Neural progenitor cell (in vitro differentiated cells): ENCODE measurements at regions not wholly inside any gene's neighbourhood (a gene's known extent, or its start where the extent isn't known, plus 50 kb on each side); places are given as distances from the start of the nearest gene placed in this dataset.

Source experiments
- DNase-seq: peaks from one replicate; pipeline ENCODE4 v3.0.0-alpha.2; 2016; ENCODE audit warnings: low spot score
- H2AFZ ChIP-seq: fragments of 200-600 bp; sonication (generic); replicated peaks from 2 replicates; pipeline ENCODE4 v1.6.1; 2016; ENCODE audit warnings: antibody characterized with exemption
- H3F3A ChIP-seq: fragments of 200-600 bp; sonication (generic); 2 replicates; pipeline ENCODE4 v1.6.1; 2016; ENCODE audit warnings: antibody characterized with exemption, low read depth
- H3K27ac ChIP-seq: fragments of 200-600 bp; sonication (generic); 2 replicates; pipeline ENCODE4 v1.5.1; 2016; ENCODE audit warnings: mild to moderate bottlenecking
- H3K27me3 ChIP-seq: fragments of 200-600 bp; sonication (generic); 2 replicates; pipeline ENCODE4 v1.6.1; 2016; ENCODE audit warnings: mild to moderate bottlenecking, moderate library complexity
- H3K36me3 ChIP-seq: fragments of 200-600 bp; sonication (generic); 2 replicates; pipeline ENCODE4 v1.5.1; 2016
- H3K4me1 ChIP-seq: fragments of 200-600 bp; sonication (generic); 2 replicates; pipeline ENCODE4 v1.6.1; 2016; ENCODE audit warnings: mixed run types
- H3K4me2 ChIP-seq: fragments of 200-600 bp; sonication (generic); 2 replicates; pipeline ENCODE4 v1.6.1; 2016
- H3K4me3 ChIP-seq: fragments of 200-600 bp; sonication (generic); 2 replicates; pipeline ENCODE4 v1.5.1; 2016
- H3K79me2 ChIP-seq: fragments of 200-600 bp; sonication (generic); 2 replicates; pipeline ENCODE4 v1.6.1; 2016; ENCODE audit warnings: low read depth
- H3K9ac ChIP-seq: fragments of 200-600 bp; sonication (generic); 2 replicates; pipeline ENCODE4 v1.6.1; 2016
- H3K9me3 ChIP-seq: fragments of 200-600 bp; sonication (generic); 2 replicates; pipeline ENCODE4 v1.5.1; 2016; ENCODE audit warnings: low read depth
- H4K20me1 ChIP-seq: fragments of 200-600 bp; sonication (generic); 2 replicates; pipeline ENCODE4 v1.6.1; 2016; ENCODE audit warnings: low read depth
- H3K27ac Mint-ChIP-seq: 3 replicates; pipeline ENCODE4 v1.8.0; 2021; ENCODE audit warnings: mixed read lengths
- H3K27me3 Mint-ChIP-seq: 2 replicates; pipeline ENCODE4 v1.8.0; 2022; ENCODE audit warnings: low read depth, mild to moderate bottlenecking, inconsistent platforms, moderate library complexity, mixed read lengths; ENCODE audit not compliant: insufficient read depth
- H3K36me3 Mint-ChIP-seq: 3 replicates; pipeline ENCODE4 v1.8.0; 2021; ENCODE audit warnings: mixed read lengths
- H3K4me1 Mint-ChIP-seq: 3 replicates; pipeline ENCODE4 v1.8.0; 2021; ENCODE audit warnings: mixed read lengths
- H3K4me3 Mint-ChIP-seq: 3 replicates; pipeline ENCODE4 v1.8.0; 2021; ENCODE audit warnings: mild to moderate bottlenecking, moderate library complexity, mixed read lengths
- H3K9me3 Mint-ChIP-seq: 3 replicates; pipeline ENCODE4 v1.8.0; 2020; ENCODE audit warnings: mixed read lengths
- CTCF ChIP-seq: fragments of 200-600 bp; sonication (generic); IDR thresholded peaks from 2 replicates; pipeline ENCODE4 v1.5.1; 2017; ENCODE audit warnings: antibody characterized with exemption, mild to moderate bottlenecking
- EZH2 ChIP-seq: fragments of 200-600 bp; sonication (generic); IDR thresholded peaks from 2 replicates; pipeline ENCODE4 v1.6.1; 2017; ENCODE audit warnings: antibody characterized with exemption, mild to moderate bottlenecking, moderate library complexity
- EZH2phosphoT487 ChIP-seq: fragments of 200-600 bp; sonication (generic); IDR thresholded peaks from 2 replicates; pipeline ENCODE4 v1.6.1; 2017; ENCODE audit warnings: antibody characterized with exemption

GRCh38 chr1:60636946-60637345 is 445.4 kb upstream of the NFIA start:
- H3K79me2 ChIP-seq, result no peaks in the 10 kb centered on the region
- TF ChIP-seq CTCF (no peak), EZH2 (no peak), EZH2phosphoT487 (no peak)
- H3K4me2 ChIP-seq, result peak overlapping the region; percentile 42
- H3K9me3 Mint-ChIP-seq, result no peaks in the 10 kb centered on the region
- DNase-seq, result no peak
- H3F3A ChIP-seq, result no peaks in the 10 kb centered on the region
- H3K4me3 ChIP-seq, result no peak overlapping the region
- H3K27ac ChIP-seq, result no peak overlapping the region
- H4K20me1 ChIP-seq, result no peaks in the 10 kb centered on the region
- no peaks in the 10 kb centered on the region for H3K27me3 Mint-ChIP-seq
- no peak overlapping the region for H2AFZ ChIP-seq
- H3K4me1 ChIP-seq, result peaks cover 15% of the 10 kb centered on the region
- no peaks in the 10 kb centered on the region for H3K27me3 ChIP-seq
- no peaks in the 10 kb centered on the region for H3K9me3 ChIP-seq
- peaks cover 14% of the 10 kb centered on the region for H3K4me1 Mint-ChIP-seq
- H3K36me3 Mint-ChIP-seq, result no peaks in the 10 kb centered on the region
- no peak overlapping the region for H3K4me3 Mint-ChIP-seq
- peaks cover 3% of the 10 kb centered on the region for H3K36me3 ChIP-seq
- peak overlapping the region; percentile 13 for H3K27ac Mint-ChIP-seq
- H3K9ac ChIP-seq, result no peak overlapping the region

DNA sequence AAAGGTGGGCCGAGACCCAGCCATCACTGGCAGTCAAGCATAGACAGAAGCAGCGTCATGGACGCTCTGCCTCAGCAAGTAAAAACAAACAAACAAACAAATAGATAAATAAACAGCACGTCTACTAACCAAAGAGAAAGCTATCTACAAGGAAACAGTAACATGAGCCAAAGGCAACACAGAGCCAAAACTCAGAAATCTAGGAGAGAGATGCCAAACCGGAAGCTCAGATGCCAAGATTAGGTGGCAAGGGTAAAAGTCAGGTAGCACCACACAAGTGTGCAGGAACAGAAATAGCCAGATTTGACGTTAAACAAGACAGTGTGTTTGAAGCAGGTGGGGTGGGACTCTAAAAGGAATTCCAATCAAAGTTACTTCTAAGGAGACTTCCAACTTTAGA is 448.3 kb upstream of the NFIA start:
- Histone ChIP-seq H3K4me3 (no peak overlapping the region), H2AFZ (no peak overlapping the region), H3K27me3 (no peaks in the 10 kb centered on the region), H3K4me1 (peaks cover 15% of the 10 kb centered on the region), H3K79me2 (no peaks in the 10 kb centered on the region), H3K27ac (no peak overlapping the region), H4K20me1 (no peaks in the 10 kb centered on the region), H3K9me3 (no peaks in the 10 kb centered on the region), H3K36me3 (no peaks in the 10 kb centered on the region), H3K4me2 (no peak overlapping the region), H3K9ac (no peak overlapping the region), H3F3A (no peaks in the 10 kb centered on the region)
- no peak for DNase-seq
- H3K27ac Mint-ChIP-seq, result no peak overlapping the region
- no peak for TF ChIP-seq CTCF
- TF ChIP-seq EZH2phosphoT487, result no peak
- TF ChIP-seq EZH2, result no peak
- peaks cover 14% of the 10 kb centered on the region for H3K4me1 Mint-ChIP-seq
- peaks cover 2% of the 10 kb centered on the region for H3K27me3 Mint-ChIP-seq
- H3K36me3 Mint-ChIP-seq, result no peaks in the 10 kb centered on the region
- no peak overlapping the region for H3K4me3 Mint-ChIP-seq
- no peaks in the 10 kb centered on the region for H3K9me3 Mint-ChIP-seq

- peaks cover 9% of the 10 kb centered on the region for H3K4me1 ChIP-seq
- no peak overlapping the region for H3K4me3 ChIP-seq
- no peaks in the 10 kb centered on the region for H3K79me2 ChIP-seq
- H4K20me1 ChIP-seq, result no peaks in the 10 kb centered on the region
- H3K27ac Mint-ChIP-seq, result no peak overlapping the region
- no peaks in the 10 kb centered on the region for H3K27me3 ChIP-seq
- H3K9ac ChIP-seq, result no peak overlapping the region
- DNase-seq, result no peak
- H3K4me2 ChIP-seq, result no peak overlapping the region
- no peaks in the 10 kb centered on the region for H3K9me3 Mint-ChIP-seq
- peaks cover 2% of the 10 kb centered on the region for H3K27me3 Mint-ChIP-seq
- H3K4me1 Mint-ChIP-seq, result peaks cover 14% of the 10 kb centered on the region
- H2AFZ ChIP-seq, result no peak overlapping the region
- no peaks in the 10 kb centered on the region for H3F3A ChIP-seq
- no peak overlapping the region for H3K27ac ChIP-seq
- no peaks in the 10 kb centered on the region for H3K36me3 Mint-ChIP-seq
- H3K4me3 Mint-ChIP-seq, result no peak overlapping the region
- no peaks in the 10 kb centered on the region for H3K36me3 ChIP-seq
- H3K9me3 ChIP-seq, result no peaks in the 10 kb centered on the region
- TF ChIP-seq CTCF (no peak), EZH2phosphoT487 (no peak)
Measured at GRCh38 chr1:60622486-60622885, 459.9 kb upstream of the NFIA start.
